ENCODE measurements at regions not wholly inside any gene's neighbourhood (a gene's known extent, or its start where the extent isn't known, plus 50 kb on each side); places are given as distances from the start of the nearest gene placed in this dataset.
A peak's percentile ranks its signal among the peaks of the same experiment; 100 is the strongest.

DNA sequence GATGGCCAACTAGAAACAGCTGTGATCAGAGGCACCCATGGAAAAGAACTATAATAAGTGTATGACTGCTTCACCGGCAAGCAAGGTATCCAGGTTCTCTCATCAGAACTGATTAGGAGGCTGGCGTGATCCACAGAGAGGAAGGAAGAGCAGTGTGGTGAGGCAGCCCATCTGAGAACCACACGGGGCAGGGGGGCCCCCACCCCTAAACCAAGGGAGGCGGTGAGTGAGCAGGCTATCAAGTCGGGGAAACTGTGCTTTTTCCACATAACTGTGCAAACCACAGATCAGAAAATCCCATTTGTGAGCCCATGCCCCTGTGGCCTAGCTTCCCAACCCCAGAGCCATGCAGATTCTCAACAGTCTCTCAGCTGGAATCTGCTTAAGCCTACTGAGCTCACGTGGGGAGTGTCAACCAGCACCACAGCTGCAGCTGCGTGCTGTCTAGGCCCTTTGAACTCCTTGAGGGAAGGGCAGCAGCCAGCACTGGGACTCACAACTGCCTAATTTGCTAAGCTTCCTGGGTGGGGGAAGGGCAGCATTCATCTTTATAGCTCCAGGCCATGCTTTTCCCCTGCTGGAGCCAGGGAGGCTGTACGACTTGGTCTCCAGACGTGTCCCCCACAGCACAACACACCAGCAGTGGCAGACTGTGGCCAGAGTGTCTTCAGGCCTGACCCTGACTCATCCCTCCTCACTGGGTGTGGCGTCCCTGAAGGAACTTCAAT lies 444.4 kb upstream of the ATP2B1 start:
- H3K9me3 Mint-ChIP-seq, result peaks cover 6% of the 10 kb centered on the region
- H3K27ac Mint-ChIP-seq (ENCODE audit: unreplicated experiment), result no peak overlapping the region
- TF ChIP-seq, protein P1, sequence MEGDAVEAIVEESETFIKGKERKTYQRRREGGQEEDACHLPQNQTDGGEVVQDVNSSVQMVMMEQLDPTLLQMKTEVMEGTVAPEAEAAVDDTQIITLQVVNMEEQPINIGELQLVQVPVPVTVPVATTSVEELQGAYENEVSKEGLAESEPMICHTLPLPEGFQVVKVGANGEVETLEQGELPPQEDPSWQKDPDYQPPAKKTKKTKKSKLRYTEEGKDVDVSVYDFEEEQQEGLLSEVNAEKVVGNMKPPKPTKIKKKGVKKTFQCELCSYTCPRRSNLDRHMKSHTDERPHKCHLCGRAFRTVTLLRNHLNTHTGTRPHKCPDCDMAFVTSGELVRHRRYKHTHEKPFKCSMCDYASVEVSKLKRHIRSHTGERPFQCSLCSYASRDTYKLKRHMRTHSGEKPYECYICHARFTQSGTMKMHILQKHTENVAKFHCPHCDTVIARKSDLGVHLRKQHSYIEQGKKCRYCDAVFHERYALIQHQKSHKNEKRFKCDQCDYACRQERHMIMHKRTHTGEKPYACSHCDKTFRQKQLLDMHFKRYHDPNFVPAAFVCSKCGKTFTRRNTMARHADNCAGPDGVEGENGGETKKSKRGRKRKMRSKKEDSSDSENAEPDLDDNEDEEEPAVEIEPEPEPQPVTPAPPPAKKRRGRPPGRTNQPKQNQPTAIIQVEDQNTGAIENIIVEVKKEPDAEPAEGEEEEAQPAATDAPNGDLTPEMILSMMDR (conservative IDR thresholded peaks at IDR 0.05), result no peak
- H3K27me3 Mint-ChIP-seq (ENCODE audit: low read depth), result no peaks in the 10 kb centered on the region
- no peaks in the 10 kb centered on the region for H3K36me3 Mint-ChIP-seq (ENCODE audit: low read depth)
- H3K4me3 Mint-ChIP-seq, result no peak overlapping the region
- DNase-seq (ENCODE audit: low read depth, low spot score), result peak; percentile 2
- H3K4me1 Mint-ChIP-seq, result peaks cover 5% of the 10 kb centered on the region

DNA sequence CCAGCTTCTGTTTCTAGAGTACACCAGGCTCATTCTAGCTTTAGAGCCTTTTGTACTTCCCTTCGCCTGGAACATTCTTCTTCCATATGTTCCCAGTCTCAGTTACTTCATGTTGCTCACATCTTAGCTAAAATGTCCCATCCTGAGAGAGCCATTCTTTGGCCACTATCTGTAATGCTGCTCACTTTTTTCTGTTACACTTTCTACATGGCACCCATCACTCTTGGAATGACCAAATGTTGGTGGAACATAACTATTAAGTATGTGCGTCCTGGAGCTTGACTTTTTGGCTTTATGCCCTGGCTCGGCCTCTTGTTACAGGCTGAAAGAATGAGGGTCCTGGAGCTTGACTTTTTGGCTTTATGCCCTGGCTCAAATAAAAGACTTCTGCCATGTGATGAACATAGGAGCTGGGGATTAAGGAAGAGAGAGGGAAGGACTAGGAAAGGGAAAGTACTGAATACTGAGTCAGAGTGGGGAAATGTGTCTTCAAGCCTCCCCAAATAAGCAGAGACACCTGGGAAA lies 442.9 kb upstream of the ATP2B1 start:
- H3K4me1 Mint-ChIP-seq, result peaks cover 5% of the 10 kb centered on the region
- TF ChIP-seq, protein P1 (conservative IDR thresholded peaks at IDR 0.05), result no peak
- no peaks in the 10 kb centered on the region for H3K36me3 Mint-ChIP-seq (ENCODE audit: low read depth)
- peaks cover 7% of the 10 kb centered on the region for H3K9me3 Mint-ChIP-seq
- H3K4me3 Mint-ChIP-seq, result no peak overlapping the region
- DNase-seq (ENCODE audit: low read depth, low spot score), result no peak
- no peak overlapping the region for H3K27ac Mint-ChIP-seq (ENCODE audit: unreplicated experiment)
- no peaks in the 10 kb centered on the region for H3K27me3 Mint-ChIP-seq (ENCODE audit: low read depth)

DNA sequence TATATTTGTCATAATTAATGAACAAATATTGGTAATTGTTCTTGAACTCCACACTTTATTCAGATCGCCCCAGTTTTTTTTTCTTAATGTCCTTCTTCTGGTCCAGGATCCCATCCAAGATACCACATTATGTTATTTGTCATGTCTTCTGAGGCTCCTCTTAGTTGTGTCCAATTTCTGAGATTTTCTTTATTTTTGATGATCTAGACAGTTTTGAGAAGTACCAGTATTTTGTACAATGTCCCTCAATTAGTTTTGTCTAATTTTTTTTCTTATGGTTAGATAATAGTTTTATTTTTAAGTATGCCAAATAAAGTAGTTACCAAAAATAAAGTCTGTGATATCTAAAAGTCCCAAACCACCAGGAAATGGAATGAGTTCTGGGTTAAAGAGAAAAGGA lies 440.8 kb upstream of the ATP2B1 start:
- H3K27me3 Mint-ChIP-seq (ENCODE audit: low read depth), result no peaks in the 10 kb centered on the region
- peaks cover 5% of the 10 kb centered on the region for H3K9me3 Mint-ChIP-seq
- peaks cover 5% of the 10 kb centered on the region for H3K4me1 Mint-ChIP-seq
- TF ChIP-seq, protein P1 (conservative IDR thresholded peaks at IDR 0.05), result no peak
- DNase-seq (ENCODE audit: low read depth, low spot score), result no peak
- no peaks in the 10 kb centered on the region for H3K36me3 Mint-ChIP-seq (ENCODE audit: low read depth)
- no peak overlapping the region for H3K27ac Mint-ChIP-seq (ENCODE audit: unreplicated experiment)
- no peak overlapping the region for H3K4me3 Mint-ChIP-seq

DNA sequence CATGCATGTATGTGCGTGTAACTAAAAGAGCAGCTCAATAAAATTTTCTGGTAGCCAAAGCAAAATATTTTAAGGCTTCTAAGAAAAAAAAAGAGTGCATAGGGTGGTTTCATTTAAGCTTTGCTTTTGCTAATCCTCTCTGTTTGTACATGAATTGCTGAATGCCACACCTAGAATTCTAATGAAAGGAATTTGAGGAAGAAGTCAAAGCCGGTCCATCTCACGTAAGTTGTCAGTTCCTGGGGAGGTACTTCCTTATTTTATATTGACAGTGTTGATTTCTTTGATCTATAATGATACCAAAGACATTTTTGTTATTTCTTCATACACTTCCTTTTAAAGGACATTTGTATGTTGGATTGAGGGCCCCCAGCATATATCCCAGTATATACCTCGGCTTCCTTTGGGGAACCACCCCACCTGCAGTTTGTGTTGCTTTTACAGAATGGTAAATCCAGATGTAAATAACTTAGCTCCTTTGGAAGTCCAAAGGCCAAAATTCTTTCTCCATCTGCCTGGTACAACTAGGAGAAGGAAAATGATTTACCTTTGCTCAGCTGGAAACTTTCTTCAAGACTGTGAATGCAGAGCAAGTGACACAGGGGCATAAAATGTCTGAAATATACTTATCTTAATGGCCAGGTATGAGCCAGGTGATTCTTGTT lies 420.9 kb upstream of the ATP2B1 start:
- TF ChIP-seq, protein P1 (conservative IDR thresholded peaks at IDR 0.05), result no peak
- Mint-ChIP-seq H3K27ac (ENCODE audit: unreplicated experiment) (no peak overlapping the region), H3K36me3 (ENCODE audit: low read depth) (peaks cover 6% of the 10 kb centered on the region), H3K27me3 (ENCODE audit: low read depth) (no peaks in the 10 kb centered on the region), H3K4me1 (no peaks in the 10 kb centered on the region), H3K9me3 (peaks cover 8% of the 10 kb centered on the region), H3K4me3 (no peak overlapping the region)
- DNase-seq (ENCODE audit: low read depth, low spot score), result no peak

DNA sequence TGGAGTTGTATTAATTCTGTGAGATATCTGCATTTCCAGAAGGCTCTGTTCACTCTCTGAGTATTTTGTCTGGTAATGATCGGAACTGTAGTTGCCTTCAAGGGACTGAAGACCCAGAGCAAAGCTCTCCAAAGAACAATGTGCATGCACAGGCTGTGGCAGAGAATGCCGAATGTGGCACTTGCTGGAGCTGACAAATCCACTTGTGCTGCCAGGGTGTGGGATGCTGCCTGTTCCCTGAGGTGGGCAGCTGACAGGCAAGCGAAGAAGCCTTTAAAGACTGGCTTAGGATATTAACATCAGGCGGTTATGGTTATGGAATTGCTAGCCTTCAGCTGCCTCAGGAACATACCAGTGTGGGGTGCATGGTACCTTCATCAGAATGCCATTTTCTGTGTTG lies 419.9 kb upstream of the ATP2B1 start:
- TF ChIP-seq, protein P1 (conservative IDR thresholded peaks at IDR 0.05), result no peak
- no peak for DNase-seq (ENCODE audit: low read depth, low spot score)
- Mint-ChIP-seq H3K36me3 (ENCODE audit: low read depth) (peaks cover 6% of the 10 kb centered on the region), H3K4me1 (no peaks in the 10 kb centered on the region), H3K27me3 (ENCODE audit: low read depth) (no peaks in the 10 kb centered on the region), H3K27ac (ENCODE audit: unreplicated experiment) (no peak overlapping the region), H3K4me3 (no peak overlapping the region), H3K9me3 (peaks cover 8% of the 10 kb centered on the region)
